Fibroblast of lung (primary cell): ENCODE measurements at regions not wholly inside any gene's neighbourhood (a gene's known extent, or its start where the extent isn't known, plus 50 kb on each side); places are given as distances from the start of the nearest gene placed in this dataset.

ENCODE experiments used
- DNase-seq, 2 donors: peaks; one replicate each; pipeline versions ENCODE4 v3.0.0 to v3.0.0-alpha.2; 2010; ENCODE audit warnings: low read depth in 2 of 2
- H2AFZ ChIP-seq: 2 replicates; pipeline ENCODE4 v1.5.1; 2012; ENCODE audit warnings: low read length, control low read depth, inconsistent platforms
- H3K27ac ChIP-seq: 2 replicates; pipeline ENCODE4 v1.5.1; 2011; ENCODE audit warnings: low read length, control low read depth; ENCODE audit not compliant: insufficient read depth
- H3K27me3 ChIP-seq: 2 replicates; pipeline ENCODE4 v1.5.1; 2011; ENCODE audit warnings: mild to moderate bottlenecking, low read length; ENCODE audit not compliant: control insufficient read depth, insufficient read depth
- H3K36me3 ChIP-seq: 2 replicates; pipeline ENCODE4 v1.5.1; 2011; ENCODE audit warnings: low read length; ENCODE audit not compliant: control insufficient read depth, insufficient read depth
- H3K4me1 ChIP-seq: 2 replicates; pipeline ENCODE4 v1.5.1; 2011; ENCODE audit warnings: low read length; ENCODE audit not compliant: control insufficient read depth, insufficient read depth; ENCODE audit errors: extremely low read depth
- H3K4me2 ChIP-seq: 2 replicates; pipeline ENCODE4 v1.5.1; 2011; ENCODE audit warnings: low read length, control low read depth; ENCODE audit not compliant: insufficient read depth; ENCODE audit errors: extremely low read depth
- H3K4me3 ChIP-seq, 4 experiments: fragments of 200-600 bp in 1 of 4; sonication (generic) in 1 of 4; replicated peaks in 1 of 4; 2 replicates each; pipeline ENCODE4 v1.5.1; 2011 to 2016; ENCODE audit warnings: low read length in 4 of 4, low read depth in 3 of 4, mild to moderate bottlenecking in 3 of 4, control low read depth in 2 of 4, inconsistent platforms in 1 of 4, mixed read lengths in 1 of 4; ENCODE audit not compliant: insufficient read depth in 1 of 4; ENCODE audit errors: control extremely low read depth in 1 of 4
- H3K79me2 ChIP-seq: 2 replicates; pipeline ENCODE4 v1.5.1; 2012; ENCODE audit warnings: mild to moderate bottlenecking, low read length, inconsistent platforms; ENCODE audit not compliant: control insufficient read depth, insufficient read depth
- H3K9ac ChIP-seq: 2 replicates; pipeline ENCODE4 v1.5.1; 2011; ENCODE audit warnings: mild to moderate bottlenecking, low read length, control low read depth; ENCODE audit not compliant: insufficient read depth
- H3K9me3 ChIP-seq: 2 replicates; pipeline ENCODE4 v1.5.1; 2012; ENCODE audit warnings: low read depth, low read length; ENCODE audit not compliant: control insufficient read depth, insufficient read depth
- H4K20me1 ChIP-seq: 2 replicates; pipeline ENCODE4 v1.5.1; 2011; ENCODE audit warnings: low read length; ENCODE audit not compliant: control insufficient read depth, insufficient read depth; ENCODE audit errors: extremely low read depth
- EZH2 ChIP-seq: IDR thresholded peaks from 2 replicates; pipeline ENCODE4 v1.5.1; 2012; ENCODE audit warnings: low read length, control low read depth, mild to moderate bottlenecking; ENCODE audit errors: missing control alignments
- TF ChIP-seq, protein P1 (sequence below), 2 donors: IDR thresholded peaks in 1 of 2; conservative IDR thresholded peaks in 1 of 2; 1 replicate in 1 of 2; 2 replicates in 1 of 2; pipeline ENCODE4 v1.5.1; 2011 to 2012; ENCODE audit warnings: low read length in 2 of 2, control low read depth in 1 of 2, inconsistent platforms in 1 of 2, low read depth in 1 of 2, mild to moderate bottlenecking in 1 of 2

DNA sequence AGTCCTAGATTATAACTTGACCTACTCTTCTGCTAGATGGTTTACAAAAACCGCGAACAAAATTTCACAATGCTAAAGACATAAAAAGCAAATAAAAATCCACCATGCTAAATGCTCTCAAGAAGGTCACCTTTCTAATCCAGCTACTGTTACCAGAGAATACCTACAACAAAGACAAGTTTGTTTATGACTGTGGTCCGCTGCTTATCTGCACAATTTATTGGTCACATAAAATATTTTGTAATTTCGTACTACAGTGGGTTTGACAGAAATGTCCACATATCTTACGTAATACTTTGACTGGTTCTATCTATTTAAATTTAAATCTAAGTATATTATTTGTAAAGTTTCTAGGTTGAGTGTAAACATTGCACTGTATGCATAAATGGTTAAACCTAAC, 257.6 kb upstream of the ZNF608 start:
- Histone ChIP-seq H3K4me1 (no peaks in the 10 kb centered on the region), H3K4me3 (no peak overlapping the region), H3K36me3 (no peaks in the 10 kb centered on the region), H3K4me2 (no peak overlapping the region), H3K27ac (no peak overlapping the region), H3K9ac (no peak overlapping the region), H3K9me3 (no peaks in the 10 kb centered on the region), H2AFZ (no peak overlapping the region), H3K27me3 (no peaks in the 10 kb centered on the region), H3K79me2 (no peaks in the 10 kb centered on the region), H4K20me1 (no peaks in the 10 kb centered on the region)
- DNase-seq: no peak
- TF ChIP-seq, protein P1, sequence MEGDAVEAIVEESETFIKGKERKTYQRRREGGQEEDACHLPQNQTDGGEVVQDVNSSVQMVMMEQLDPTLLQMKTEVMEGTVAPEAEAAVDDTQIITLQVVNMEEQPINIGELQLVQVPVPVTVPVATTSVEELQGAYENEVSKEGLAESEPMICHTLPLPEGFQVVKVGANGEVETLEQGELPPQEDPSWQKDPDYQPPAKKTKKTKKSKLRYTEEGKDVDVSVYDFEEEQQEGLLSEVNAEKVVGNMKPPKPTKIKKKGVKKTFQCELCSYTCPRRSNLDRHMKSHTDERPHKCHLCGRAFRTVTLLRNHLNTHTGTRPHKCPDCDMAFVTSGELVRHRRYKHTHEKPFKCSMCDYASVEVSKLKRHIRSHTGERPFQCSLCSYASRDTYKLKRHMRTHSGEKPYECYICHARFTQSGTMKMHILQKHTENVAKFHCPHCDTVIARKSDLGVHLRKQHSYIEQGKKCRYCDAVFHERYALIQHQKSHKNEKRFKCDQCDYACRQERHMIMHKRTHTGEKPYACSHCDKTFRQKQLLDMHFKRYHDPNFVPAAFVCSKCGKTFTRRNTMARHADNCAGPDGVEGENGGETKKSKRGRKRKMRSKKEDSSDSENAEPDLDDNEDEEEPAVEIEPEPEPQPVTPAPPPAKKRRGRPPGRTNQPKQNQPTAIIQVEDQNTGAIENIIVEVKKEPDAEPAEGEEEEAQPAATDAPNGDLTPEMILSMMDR (conservative IDR thresholded peaks at IDR 0.05 in 1 of 2, IDR thresholded peaks at IDR 0.05 in 1 of 2; ENCODE audit: low read depth in 1 of 2, low read length in 2 of 2): no peak
- TF ChIP-seq EZH2: no peak

DNA sequence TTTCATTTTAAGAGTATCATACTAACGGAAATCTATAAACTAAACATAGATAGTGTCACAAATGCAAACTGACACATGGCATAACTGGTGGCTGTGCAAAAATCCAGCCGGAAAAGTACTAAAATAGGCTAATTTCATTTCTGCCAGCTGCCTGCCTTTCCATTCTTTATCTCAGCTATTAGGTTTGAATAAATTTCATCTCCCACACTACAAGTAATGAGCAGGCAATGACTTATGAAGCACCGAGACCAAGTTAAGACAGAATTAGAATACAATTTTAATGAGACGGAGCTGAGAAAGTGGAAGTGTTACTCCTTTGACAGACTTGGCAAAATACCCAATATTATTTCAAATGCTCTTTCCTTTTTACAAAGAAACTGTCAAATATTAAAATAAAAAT, 258.8 kb upstream of the ZNF608 start:
- Histone ChIP-seq H3K4me2 (no peak overlapping the region), H3K36me3 (no peaks in the 10 kb centered on the region), H3K9me3 (no peaks in the 10 kb centered on the region), H3K79me2 (no peaks in the 10 kb centered on the region), H3K27ac (no peak overlapping the region), H3K9ac (no peak overlapping the region), H3K4me3 (peak overlapping the region in 1 of 4 experiments; percentile 17), H4K20me1 (no peaks in the 10 kb centered on the region), H2AFZ (no peak overlapping the region), H3K4me1 (no peaks in the 10 kb centered on the region), H3K27me3 (no peaks in the 10 kb centered on the region)
- DNase-seq: no peak
- TF ChIP-seq, protein P1 (conservative IDR thresholded peaks at IDR 0.05 in 1 of 2, IDR thresholded peaks at IDR 0.05 in 1 of 2; ENCODE audit: low read depth in 1 of 2, low read length in 2 of 2): no peak

DNA sequence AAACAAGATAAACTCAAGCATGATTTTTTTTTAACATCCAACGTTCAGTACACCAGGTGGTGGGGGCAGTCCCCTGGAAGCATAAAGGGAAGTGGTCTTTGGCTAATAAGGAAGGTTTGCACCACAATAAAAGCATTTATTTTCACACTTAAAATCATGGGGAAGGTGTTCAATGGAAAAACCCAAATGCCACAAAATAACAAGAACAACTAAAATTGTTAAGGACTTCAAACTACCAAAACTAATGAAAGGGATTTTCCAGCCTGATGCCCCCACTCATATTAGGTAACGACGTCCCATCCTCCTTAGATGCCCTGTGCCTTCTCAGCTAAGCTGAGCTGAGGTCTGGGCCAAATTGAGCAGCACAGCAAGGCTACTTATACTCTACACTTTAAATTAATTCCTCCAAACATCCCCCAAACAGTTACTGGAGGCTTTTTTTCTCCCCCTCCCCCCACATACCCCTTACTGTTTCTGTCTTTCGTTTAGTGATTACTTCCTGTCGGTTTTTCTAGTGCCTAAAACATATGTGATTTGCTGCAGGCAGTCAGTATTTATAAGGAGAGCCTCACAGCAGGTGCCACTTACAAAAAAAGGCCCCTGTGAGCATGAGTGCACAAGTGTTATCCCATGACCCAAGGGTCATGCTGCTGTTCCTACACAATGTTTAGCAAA, 259.7 kb upstream of the ZNF608 start:
- DNase-seq: no peak
- no peaks in the 10 kb centered on the region for H3K36me3 ChIP-seq
- no peak overlapping the region for H2AFZ ChIP-seq
- H3K9me3 ChIP-seq: no peaks in the 10 kb centered on the region
- no peaks in the 10 kb centered on the region for H3K4me1 ChIP-seq
- no peaks in the 10 kb centered on the region for H3K79me2 ChIP-seq
- no peak overlapping the region for H3K4me3 ChIP-seq
- no peak for TF ChIP-seq EZH2
- TF ChIP-seq, protein P1 (conservative IDR thresholded peaks at IDR 0.05 in 1 of 2, IDR thresholded peaks at IDR 0.05 in 1 of 2; ENCODE audit: low read depth in 1 of 2, low read length in 2 of 2): no peak
- no peak overlapping the region for H3K27ac ChIP-seq
- H3K4me2 ChIP-seq: no peak overlapping the region
- no peaks in the 10 kb centered on the region for H3K27me3 ChIP-seq
- H3K9ac ChIP-seq: no peak overlapping the region
- H4K20me1 ChIP-seq: no peaks in the 10 kb centered on the region
